Activated B cell treated with CpG ODN at 0.5 μM for 24 hours (primary cell): ENCODE measurements at regions not wholly inside any gene's neighbourhood (a gene's known extent, or its start where the extent isn't known, plus 50 kb on each side); places are given as distances from the start of the nearest gene placed in this dataset.
"Not testable (repeated sequence)": the region's sequence is repeated elsewhere in the genome, so short reads cannot be mapped to it uniquely, and the experiment has no call there.

Source experiments
- ATAC-seq: fragments of 200-7000 bp; cut with Tn5 transposase; one replicate; pipeline ENCODE4 v1.10.0; 2021; ENCODE audit warnings: low read depth, mild to moderate bottlenecking, moderate library complexity
- CTCF ChIA-PET: fragments of 350-600 bp; sonication (Branson Sonifier 250); formaldehyde crosslinking; loops from one replicate; lab custom pipeline; 2021; ENCODE audit warnings: antibody characterized with exemption; lab: Charles Lee
- POLR2A ChIA-PET: fragments of 350-600 bp; sonication (Branson Sonifier 250); formaldehyde crosslinking; loops from one replicate; lab custom pipeline; 2021; ENCODE audit warnings: antibody characterized with exemption; lab: Charles Lee
- DNase-seq: peaks from one replicate; pipeline ENCODE4 v3.0.0; 2022
- H3K27ac Mint-ChIP-seq: one replicate; pipeline ENCODE4 v1.8.0; 2020; ENCODE audit warnings: mixed read lengths
- H3K27me3 Mint-ChIP-seq: one replicate; pipeline ENCODE4 v1.8.0; 2021; ENCODE audit warnings: mixed read lengths
- H3K36me3 Mint-ChIP-seq: one replicate; pipeline ENCODE4 v1.8.0; 2021; ENCODE audit warnings: low read depth, mixed read lengths
- H3K4me1 Mint-ChIP-seq: one replicate; pipeline ENCODE4 v1.8.0; 2021; ENCODE audit warnings: mixed read lengths
- H3K4me3 Mint-ChIP-seq: one replicate; pipeline ENCODE4 v1.8.0; 2020; ENCODE audit warnings: mild to moderate bottlenecking, mixed read lengths
- H3K9me3 Mint-ChIP-seq: one replicate; pipeline ENCODE4 v1.8.0; 2020; ENCODE audit warnings: mixed read lengths
- CTCF ChIP-seq: fragments of 200-600 bp; IDR thresholded peaks from one replicate; pipeline ENCODE4 v1.8.0; 2022; ENCODE audit warnings: antibody characterized with exemption, mild to moderate bottlenecking
- intact Hi-C: fragments of 100-400 bp; cut with micrococcal nuclease; formaldehyde crosslinking; loops from one replicate; pipeline ENCODE4 v1.15.1; 2024

DNA sequence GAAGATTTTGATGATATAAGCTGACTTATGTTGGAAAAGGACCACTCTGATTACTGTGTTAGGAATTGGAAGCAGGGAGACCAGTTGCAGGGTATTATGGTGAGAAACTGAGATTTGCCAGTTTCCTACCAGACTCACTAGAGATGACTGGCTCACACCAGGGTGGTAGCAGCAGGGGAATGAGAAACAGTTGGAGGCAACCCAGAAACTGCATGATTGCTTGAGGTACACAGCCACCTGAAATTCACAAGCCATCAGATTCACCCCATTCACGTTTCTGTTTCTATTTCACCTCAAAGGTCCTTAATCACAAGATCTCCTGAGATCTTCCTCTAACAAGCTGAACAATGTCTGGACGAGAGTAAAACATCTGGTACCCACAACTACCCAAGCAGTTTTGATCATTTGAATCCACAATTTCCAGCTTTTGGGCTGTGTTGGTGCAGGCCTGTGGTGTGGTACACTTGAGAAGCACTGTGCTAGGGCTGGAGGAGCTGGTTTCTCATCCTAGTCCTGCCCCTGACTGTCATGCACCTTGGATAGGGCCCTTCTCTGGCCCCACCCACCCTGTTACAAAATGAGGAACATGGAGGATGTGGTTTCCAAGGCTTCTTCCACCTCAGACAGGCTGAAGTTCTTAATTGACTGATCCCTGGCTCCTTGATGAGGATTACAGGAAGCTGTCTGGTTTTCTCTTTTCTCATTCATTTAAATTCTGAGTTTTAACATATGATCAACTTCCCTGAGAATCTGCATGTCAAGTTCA, 233.4 kb downstream of the INSC start:
- ChIA-PET POLR2A (no interaction called here), CTCF (no interaction called here)
- intact Hi-C loops: no loop called here
- DNase-seq (no peak), ATAC-seq (no peak)
- no peaks in the 10 kb centered on the region for H3K27me3 Mint-ChIP-seq
- H3K9me3 Mint-ChIP-seq: peaks cover 2% of the 10 kb centered on the region
- H3K4me3 Mint-ChIP-seq: no peak overlapping the region
- H3K36me3 Mint-ChIP-seq: no peaks in the 10 kb centered on the region
- no peaks in the 10 kb centered on the region for H3K4me1 Mint-ChIP-seq
- H3K27ac Mint-ChIP-seq: no peak overlapping the region
- TF ChIP-seq CTCF: no peak

DNA sequence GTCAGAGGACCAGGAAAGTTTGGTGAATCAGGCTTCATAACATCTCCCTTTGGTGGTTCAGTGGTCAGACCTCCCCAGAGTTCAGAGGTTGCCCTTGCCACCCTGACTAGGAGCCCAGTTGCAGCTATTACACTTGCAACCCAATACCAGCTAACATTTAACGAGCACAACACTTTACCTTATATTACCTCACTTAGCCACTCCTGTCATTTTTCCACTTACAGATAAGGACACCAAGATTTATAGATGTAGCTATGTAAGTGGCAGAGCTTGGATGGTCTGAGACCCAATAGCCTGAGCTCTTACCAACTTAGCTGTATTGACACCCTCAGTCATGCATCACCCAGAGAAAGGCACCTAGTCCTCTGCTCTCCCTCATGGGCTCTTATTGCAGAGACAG, 234.7 kb downstream of the INSC start:
- Mint-ChIP-seq H3K36me3 (no peaks in the 10 kb centered on the region), H3K9me3 (peaks cover 2% of the 10 kb centered on the region), H3K4me3 (no peak overlapping the region), H3K4me1 (no peaks in the 10 kb centered on the region), H3K27ac (no peak overlapping the region), H3K27me3 (no peaks in the 10 kb centered on the region)
- no peak for DNase-seq
- POLR2A ChIA-PET: no interaction called here
- no peak for ATAC-seq
- intact Hi-C loops: no loop called here
- CTCF ChIA-PET: no interaction called here
- no peak for TF ChIP-seq CTCF

GRCh38 chr11:15361316-15361715, 246.6 kb downstream of the INSC start:
- DNase-seq (no peak), ATAC-seq (no peak)
- no peak for TF ChIP-seq CTCF
- Mint-ChIP-seq H3K9me3 (no peaks in the 10 kb centered on the region), H3K4me1 (no peaks in the 10 kb centered on the region), H3K27ac (no peak overlapping the region), H3K27me3 (no peaks in the 10 kb centered on the region), H3K4me3 (no peak overlapping the region), H3K36me3 (no peaks in the 10 kb centered on the region)
- intact Hi-C loops: no loop called here
- ChIA-PET POLR2A (no interaction called here), CTCF (no interaction called here)

DNA sequence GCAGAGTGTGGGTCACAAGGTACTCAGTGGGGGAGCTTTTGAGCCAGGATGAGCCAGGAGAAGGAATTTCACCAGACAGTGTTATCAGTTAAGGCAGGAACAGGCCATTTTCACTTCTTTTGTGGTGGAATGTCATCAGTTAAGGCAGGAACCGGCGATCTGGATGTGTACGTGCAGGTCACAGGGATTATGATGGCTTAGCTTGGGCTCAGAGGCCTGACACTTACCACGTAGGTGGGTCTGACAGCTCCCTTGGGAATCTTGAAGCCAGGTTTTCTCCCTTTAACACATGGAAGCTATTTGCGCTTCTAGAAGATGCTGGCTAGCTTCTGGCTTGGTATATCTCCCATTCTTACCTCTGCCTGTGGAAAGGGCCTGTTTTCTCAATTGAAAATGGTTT, 250.6 kb downstream of the INSC start:
- ATAC-seq, H3K9me3 Mint-ChIP-seq, H3K27me3 Mint-ChIP-seq, CTCF ChIA-PET, POLR2A ChIA-PET, H3K36me3 Mint-ChIP-seq, H3K4me3 Mint-ChIP-seq, H3K27ac Mint-ChIP-seq, intact Hi-C loops, H3K4me1 Mint-ChIP-seq, DNase-seq: not testable (repeated sequence)

DNA sequence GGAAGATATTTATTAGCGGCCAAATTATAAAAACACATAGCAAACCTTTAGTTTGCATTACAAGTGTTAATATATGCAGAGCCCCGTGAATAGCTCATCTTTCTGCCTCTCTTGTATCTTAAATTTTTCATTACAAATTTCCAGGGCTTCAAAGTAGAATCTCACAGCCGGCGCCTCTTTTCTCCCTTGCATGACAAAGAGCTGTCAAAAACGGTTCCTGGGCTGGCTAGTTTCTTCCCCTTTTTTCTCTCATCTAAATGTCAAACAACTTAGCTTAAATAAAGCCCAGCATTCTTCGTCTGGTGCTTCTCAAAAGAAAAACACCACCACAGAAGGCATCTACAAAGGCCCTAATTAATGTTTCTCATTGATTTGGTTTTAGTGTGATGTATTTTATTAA, 253.0 kb downstream of the INSC start:
- Mint-ChIP-seq H3K4me1 (no peaks in the 10 kb centered on the region), H3K27me3 (no peaks in the 10 kb centered on the region), H3K27ac (no peak overlapping the region), H3K4me3 (no peak overlapping the region), H3K36me3 (no peaks in the 10 kb centered on the region), H3K9me3 (no peaks in the 10 kb centered on the region)
- DNase-seq: no peak
- ChIA-PET CTCF (no interaction called here), POLR2A (no interaction called here)
- intact Hi-C loops: no loop called here
- TF ChIP-seq CTCF: no peak
- ATAC-seq: no peak
